Transverse colon (tissue), 3 donors: ENCODE measurements at regions not wholly inside any gene's neighbourhood (a gene's known extent, or its start where the extent isn't known, plus 50 kb on each side); places are given as distances from the start of the nearest gene placed in this dataset.

Experiments
- POLR2A ChIP-seq: fragments of 450-650 bp; IDR thresholded peaks from one replicate; pipeline ENCODE4 v1.6.1; 2016; ENCODE audit warnings: antibody characterized with exemption, mild to moderate bottlenecking, moderate library complexity
- TF ChIP-seq, protein P1 (sequence below), 5 experiments: fragments of 200-600 bp in 3 of 5; fragments of 450-650 bp in 2 of 5; sonication (generic) in 3 of 5; IDR thresholded peaks; 1 replicate in 2 of 5; 2 replicates in 3 of 5; pipeline ENCODE4 v1.5.1; 2016 to 2017; ENCODE audit warnings: antibody characterized with exemption in 5 of 5, inconsistent platforms in 3 of 5, mild to moderate bottlenecking in 2 of 5, moderate library complexity in 1 of 5

DNA sequence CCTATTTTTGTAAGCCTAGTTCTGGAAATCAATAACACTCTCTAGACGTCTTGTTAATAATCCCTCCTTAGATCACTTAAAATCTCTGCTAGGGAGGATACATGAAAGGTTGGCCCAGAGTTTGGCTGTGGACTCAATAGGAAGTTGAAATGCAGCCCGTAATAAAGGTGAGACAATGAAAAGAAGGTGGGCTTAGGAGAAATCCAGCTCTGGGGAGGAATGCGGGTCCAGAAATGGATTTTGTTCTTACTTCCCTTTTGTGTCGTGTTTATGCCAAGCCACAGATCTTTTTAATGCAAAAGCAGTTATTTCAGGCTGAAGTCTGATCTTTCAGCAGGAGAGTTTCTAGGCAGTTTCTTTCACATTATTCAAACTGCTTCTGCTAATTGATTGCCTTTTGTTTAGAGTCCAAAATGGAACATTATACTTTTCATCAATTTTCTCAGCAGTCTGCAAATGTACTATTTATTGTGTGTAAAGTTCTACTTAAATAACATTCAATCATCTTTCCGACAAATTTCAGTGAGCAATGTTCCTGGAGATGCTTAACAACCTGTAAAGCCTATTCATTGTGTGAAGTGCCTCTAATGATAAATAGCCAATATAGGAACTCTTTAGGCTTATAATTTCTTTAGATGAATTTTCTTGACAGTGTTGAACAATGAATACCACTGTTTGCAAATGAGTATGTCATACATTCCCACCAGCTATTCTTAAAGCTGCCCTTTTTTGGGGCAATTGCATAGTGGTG is 252.9 kb upstream of the KRR1 start:
- TF ChIP-seq, protein P1, sequence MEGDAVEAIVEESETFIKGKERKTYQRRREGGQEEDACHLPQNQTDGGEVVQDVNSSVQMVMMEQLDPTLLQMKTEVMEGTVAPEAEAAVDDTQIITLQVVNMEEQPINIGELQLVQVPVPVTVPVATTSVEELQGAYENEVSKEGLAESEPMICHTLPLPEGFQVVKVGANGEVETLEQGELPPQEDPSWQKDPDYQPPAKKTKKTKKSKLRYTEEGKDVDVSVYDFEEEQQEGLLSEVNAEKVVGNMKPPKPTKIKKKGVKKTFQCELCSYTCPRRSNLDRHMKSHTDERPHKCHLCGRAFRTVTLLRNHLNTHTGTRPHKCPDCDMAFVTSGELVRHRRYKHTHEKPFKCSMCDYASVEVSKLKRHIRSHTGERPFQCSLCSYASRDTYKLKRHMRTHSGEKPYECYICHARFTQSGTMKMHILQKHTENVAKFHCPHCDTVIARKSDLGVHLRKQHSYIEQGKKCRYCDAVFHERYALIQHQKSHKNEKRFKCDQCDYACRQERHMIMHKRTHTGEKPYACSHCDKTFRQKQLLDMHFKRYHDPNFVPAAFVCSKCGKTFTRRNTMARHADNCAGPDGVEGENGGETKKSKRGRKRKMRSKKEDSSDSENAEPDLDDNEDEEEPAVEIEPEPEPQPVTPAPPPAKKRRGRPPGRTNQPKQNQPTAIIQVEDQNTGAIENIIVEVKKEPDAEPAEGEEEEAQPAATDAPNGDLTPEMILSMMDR (IDR thresholded peaks at IDR 0.05), result no peak
- no peak for TF ChIP-seq POLR2A
